Liver (tissue), 3 donors: ENCODE measurements at regions not wholly inside any gene's neighbourhood (a gene's known extent, or its start where the extent isn't known, plus 50 kb on each side); places are given as distances from the start of the nearest gene placed in this dataset.

Experiments
- ATF3 ChIP-seq: IDR thresholded peaks from 2 replicates; pipeline ENCODE4 v1.6.1; 2016; ENCODE audit warnings: antibody characterized with exemption
- CTCF ChIP-seq: fragments of 150-350 bp; IDR thresholded peaks from 2 replicates; pipeline ENCODE4 v1.5.1; 2017; ENCODE audit warnings: improper control_type of control experiment, low read depth, low read length; ENCODE audit not compliant: missing input control
- GABPA ChIP-seq, 2 donors: IDR thresholded peaks in 1 of 2; conservative IDR thresholded peaks in 1 of 2; 2 replicates each; pipeline ENCODE4 v1.6.1; 2016; ENCODE audit warnings: antibody characterized with exemption in 2 of 2, mild to moderate bottlenecking in 1 of 2, moderate library complexity in 1 of 2
- JUND ChIP-seq, 2 donors: IDR thresholded peaks; 2 replicates each; pipeline ENCODE4 v1.6.1; 2016; ENCODE audit warnings: antibody characterized with exemption in 2 of 2
- NR2F2 ChIP-seq: IDR thresholded peaks from 2 replicates; pipeline ENCODE4 v1.6.1; 2016; ENCODE audit warnings: antibody characterized with exemption
- REST ChIP-seq: IDR thresholded peaks from 2 replicates; pipeline ENCODE4 v1.6.1; 2016; ENCODE audit warnings: antibody characterized with exemption, mild to moderate bottlenecking
- RXRA ChIP-seq, 2 donors: IDR thresholded peaks; 2 replicates each; pipeline ENCODE4 v1.6.1; 2017 to 2018; ENCODE audit warnings: antibody characterized with exemption in 2 of 2, mild to moderate bottlenecking in 1 of 2
- SP1 ChIP-seq: IDR thresholded peaks from 2 replicates; pipeline ENCODE4 v1.6.1; 2018; ENCODE audit warnings: antibody characterized with exemption, mild to moderate bottlenecking
- TF ChIP-seq, protein P1 (sequence below): IDR thresholded peaks from 2 replicates; pipeline ENCODE4 v1.6.1; 2016; ENCODE audit warnings: antibody characterized with exemption
- donor health status: healthy.
- donor health status: healthy.

DNA sequence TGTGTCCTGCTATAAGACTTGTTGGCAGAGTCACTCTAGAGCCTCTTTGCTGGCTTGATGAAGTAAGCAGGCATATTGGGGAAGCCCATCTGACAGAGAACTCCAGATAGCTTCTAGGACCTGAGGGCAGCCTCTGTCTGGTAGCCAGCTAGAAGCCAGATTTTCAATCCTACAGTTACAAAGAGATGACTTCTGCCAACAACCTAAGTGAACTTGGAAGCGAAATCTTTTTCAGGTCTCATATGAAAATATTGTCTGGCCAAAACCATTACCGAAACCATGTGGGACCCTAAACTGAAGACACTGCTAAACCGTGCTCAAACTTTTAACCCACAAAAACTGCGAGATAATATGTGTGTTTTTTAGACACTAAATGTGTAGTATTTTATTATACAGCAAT is 140.9 kb downstream of the MRPS30 start:
- TF ChIP-seq CTCF, result no peak
- no peak for TF ChIP-seq RXRA (IDR thresholded peaks at IDR 0.05)
- no peak for TF ChIP-seq NR2F2
- TF ChIP-seq SP1, result no peak
- TF ChIP-seq GABPA (IDR thresholded peaks at IDR 0.05 in 1 of 2, conservative IDR thresholded peaks at IDR 0.05 in 1 of 2), result no peak
- no peak for TF ChIP-seq REST
- no peak for TF ChIP-seq ATF3
- TF ChIP-seq JUND (IDR thresholded peaks at IDR 0.05), result no peak
- TF ChIP-seq, protein P1, sequence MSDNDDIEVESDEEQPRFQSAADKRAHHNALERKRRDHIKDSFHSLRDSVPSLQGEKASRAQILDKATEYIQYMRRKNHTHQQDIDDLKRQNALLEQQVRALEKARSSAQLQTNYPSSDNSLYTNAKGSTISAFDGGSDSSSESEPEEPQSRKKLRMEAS, result no peak
